GM23338 (cell line): ENCODE measurements at regions not wholly inside any gene's neighbourhood (a gene's known extent, or its start where the extent isn't known, plus 50 kb on each side); places are given as distances from the start of the nearest gene placed in this dataset.

Experiments
- ATAC-seq: fragments of 200-7000 bp; cut with Tn5 transposase; 3 replicates; pipeline ENCODE4 v1.9.1; 2020
- DNase-seq: peaks from one replicate; pipeline ENCODE4 v3.0.0-alpha.2; 2015; ENCODE audit warnings: low spot score
- H2AFZ ChIP-seq: fragments of 200-600 bp; sonication (generic); 2 replicates; pipeline ENCODE4 v1.8.0; 2016; ENCODE audit warnings: antibody characterized with exemption, mild to moderate bottlenecking, moderate library complexity
- H3F3A ChIP-seq: fragments of 200-600 bp; sonication (generic); replicated peaks from 2 replicates; pipeline ENCODE4 v1.8.0; 2017; ENCODE audit warnings: antibody characterized with exemption, mixed run types, low read depth
- H3K27ac ChIP-seq: fragments of 200-600 bp; sonication (generic); 2 replicates; pipeline ENCODE4 v1.6.1; 2016; ENCODE audit warnings: low read depth
- H3K27me3 ChIP-seq: fragments of 200-600 bp; sonication (generic); 2 replicates; pipeline ENCODE4 v1.8.0; 2016; ENCODE audit warnings: mild to moderate bottlenecking, mixed run types, moderate library complexity; ENCODE audit not compliant: insufficient read depth
- H3K36me3 ChIP-seq: fragments of 200-600 bp; sonication (generic); 2 replicates; pipeline ENCODE4 v1.8.0; 2016; ENCODE audit warnings: mild to moderate bottlenecking; ENCODE audit not compliant: insufficient read depth
- H3K4me1 ChIP-seq: fragments of 200-600 bp; sonication (generic); 2 replicates; pipeline ENCODE4 v1.8.0; 2016; ENCODE audit warnings: mild to moderate bottlenecking, moderate library complexity; ENCODE audit not compliant: insufficient read depth
- H3K4me2 ChIP-seq: fragments of 200-600 bp; sonication (generic); 2 replicates; pipeline ENCODE4 v1.7.1; 2017; ENCODE audit warnings: mixed run types
- H3K4me3 ChIP-seq: fragments of 200-600 bp; sonication (generic); 2 replicates; pipeline ENCODE4 v1.6.1; 2016; ENCODE audit warnings: mixed run types
- H3K79me2 ChIP-seq: fragments of 200-600 bp; sonication (generic); replicated peaks from 2 replicates; pipeline ENCODE4 v1.8.0; 2017; ENCODE audit warnings: mild to moderate bottlenecking; ENCODE audit not compliant: insufficient read depth
- H3K9me2 ChIP-seq: fragments of 200-600 bp; sonication (generic); 2 replicates; pipeline ENCODE4 v1.8.0; 2017; ENCODE audit not compliant: insufficient read depth
- H4K20me1 ChIP-seq: fragments of 200-600 bp; sonication (generic); replicated peaks from 2 replicates; pipeline ENCODE4 v1.8.0; 2017; ENCODE audit warnings: mild to moderate bottlenecking; ENCODE audit not compliant: insufficient read depth
- H3K27ac Mint-ChIP-seq: 2 replicates; pipeline ENCODE4 v1.8.0; 2020; ENCODE audit warnings: inconsistent platforms, mild to moderate bottlenecking, moderate library complexity, mixed read lengths
- H3K27me3 Mint-ChIP-seq: 3 replicates; pipeline ENCODE4 v1.8.0; 2022; ENCODE audit warnings: low read depth, mild to moderate bottlenecking, moderate library complexity, mixed read lengths, inconsistent platforms; ENCODE audit not compliant: insufficient read depth, poor library complexity
- H3K36me3 Mint-ChIP-seq: 3 replicates; pipeline ENCODE4 v1.8.0; 2021; ENCODE audit warnings: low read depth, mild to moderate bottlenecking, inconsistent platforms, moderate library complexity, mixed read lengths
- H3K4me1 Mint-ChIP-seq: 3 replicates; pipeline ENCODE4 v1.8.0; 2020; ENCODE audit warnings: mild to moderate bottlenecking, inconsistent platforms, mixed read lengths
- H3K4me3 Mint-ChIP-seq: 3 replicates; pipeline ENCODE4 v1.8.0; 2021; ENCODE audit warnings: moderate library complexity, mild to moderate bottlenecking, inconsistent platforms, mixed read lengths
- H3K9me3 Mint-ChIP-seq: 3 replicates; pipeline ENCODE4 v1.8.0; 2020; ENCODE audit warnings: moderate library complexity, mild to moderate bottlenecking, inconsistent platforms, mixed read lengths
- CREB1 ChIP-seq: fragments of 250-450 bp; sonication (Bioruptor Pico); IDR thresholded peaks from 2 replicates; pipeline ENCODE4 v1.5.0; 2020; ENCODE audit warnings: low read depth, mild to moderate bottlenecking, moderate library complexity
- CTCF ChIP-seq, 2 experiments: fragments of 200-600 bp in 1 of 2; sonication (generic) in 1 of 2; conservative IDR thresholded peaks; 2 replicates each; pipeline versions ENCODE4 v1.5.1 to v1.6.1; 2016 to 2017; ENCODE audit warnings: antibody characterized with exemption in 2 of 2, low read depth in 2 of 2, mild to moderate bottlenecking in 2 of 2, moderate library complexity in 1 of 2
- ETS1 ChIP-seq: IDR thresholded peaks from 2 replicates; pipeline ENCODE4 v1.6.1; 2016; ENCODE audit warnings: antibody characterized with exemption
- EZH2 ChIP-seq: fragments of 200-600 bp; sonication (generic); IDR thresholded peaks from one replicate; pipeline ENCODE4 v1.8.0; 2017; ENCODE audit warnings: antibody characterized with exemption, mild to moderate bottlenecking, low read depth; ENCODE audit not compliant: unreplicated experiment
- EZH2phosphoT487 ChIP-seq: fragments of 200-600 bp; sonication (generic); IDR thresholded peaks from one replicate; pipeline ENCODE4 v1.8.1; 2018; ENCODE audit warnings: antibody characterized with exemption; ENCODE audit not compliant: unreplicated experiment
- JUNB ChIP-seq: IDR thresholded peaks from one replicate; pipeline ENCODE4 v1.6.1; 2016; ENCODE audit warnings: antibody characterized with exemption; ENCODE audit not compliant: unreplicated experiment
- NANOG ChIP-seq: IDR thresholded peaks from 2 replicates; pipeline ENCODE4 v1.6.1; 2016; ENCODE audit warnings: antibody characterized with exemption, borderline replicate concordance
- POLR2AphosphoS5 ChIP-seq: IDR thresholded peaks from 2 replicates; pipeline ENCODE4 v1.6.1; 2016; ENCODE audit warnings: antibody characterized with exemption, low read depth
- STAT1 ChIP-seq: IDR thresholded peaks from one replicate; pipeline ENCODE4 v1.6.1; 2016; ENCODE audit warnings: antibody characterized with exemption; ENCODE audit not compliant: unreplicated experiment
- ZNF114 ChIP-seq: fragments of 250-450 bp; sonication (Bioruptor Pico); IDR thresholded peaks from 2 replicates; pipeline ENCODE4 v1.5.0; 2020; ENCODE audit warnings: mild to moderate bottlenecking, moderate library complexity
- ZNF331 ChIP-seq: fragments of 250-450 bp; sonication (Bioruptor Pico); IDR thresholded peaks from 2 replicates; pipeline ENCODE4 v1.5.0; 2020; ENCODE audit warnings: low read depth, mild to moderate bottlenecking, moderate library complexity
- ZNF462 ChIP-seq: fragments of 250-450 bp; sonication (Bioruptor Pico); IDR thresholded peaks from 2 replicates; pipeline ENCODE4 v1.5.0; 2020; ENCODE audit warnings: mild to moderate bottlenecking, moderate library complexity

- H3F3A ChIP-seq = no peaks in the 10 kb centered on the region; the same call in 1 of the 2 replicates
- no peak overlapping the region for H3K4me3 Mint-ChIP-seq
- peaks cover 36% of the 10 kb centered on the region for H3K4me1 ChIP-seq
- no peak for TF ChIP-seq CREB1 (CRISPR knock-in tag)
- no peaks in the 10 kb centered on the region; the same call in 2 of the 3 replicates for H3K36me3 Mint-ChIP-seq
- H3K4me3 ChIP-seq = no peak overlapping the region
- ATAC-seq (no peak), DNase-seq (no peak)
- no peak overlapping the region for H3K27ac ChIP-seq
- 0 out of 2 replicates have a peak, but pooled peaks cover 7% of the 10 kb centered on the region for H3K9me2 ChIP-seq
- H3K27me3 Mint-ChIP-seq = peaks cover 23% of the 10 kb centered on the region
- H3K9me3 Mint-ChIP-seq = no peaks in the 10 kb centered on the region
- H2AFZ ChIP-seq = no peak overlapping the region
- no peak overlapping the region for H3K27ac Mint-ChIP-seq
- H4K20me1 ChIP-seq = no peaks in the 10 kb centered on the region
- no peaks in the 10 kb centered on the region for H3K79me2 ChIP-seq
- H3K4me2 ChIP-seq = no peak overlapping the region
- no peaks in the 10 kb centered on the region for H3K36me3 ChIP-seq
- H3K27me3 ChIP-seq = peaks cover 37% of the 10 kb centered on the region
- H3K4me1 Mint-ChIP-seq = peaks cover 41% of the 10 kb centered on the region
These were observed 140.3 kb downstream of the PLPP3 start for GRCh38 chr1:56438901-56439551.

GRCh38 chr1:56437959-56438358, 141.4 kb downstream of the PLPP3 start:
- H3K4me1 ChIP-seq = peaks cover 36% of the 10 kb centered on the region
- 0 out of 2 replicates have a peak, but pooled peaks cover 5% of the 10 kb centered on the region for H3K9me2 ChIP-seq
- no peak overlapping the region for H3K4me3 Mint-ChIP-seq
- no peak overlapping the region for H2AFZ ChIP-seq
- no peaks in the 10 kb centered on the region for H4K20me1 ChIP-seq
- H3K9me3 Mint-ChIP-seq = no peaks in the 10 kb centered on the region
- no peak for ATAC-seq
- H3K27me3 Mint-ChIP-seq = peaks cover 31% of the 10 kb centered on the region
- peaks cover 43% of the 10 kb centered on the region for H3K27me3 ChIP-seq
- peak; percentile 35 for DNase-seq
- peaks cover 46% of the 10 kb centered on the region for H3K4me1 Mint-ChIP-seq
- H3K36me3 ChIP-seq = no peaks in the 10 kb centered on the region
- H3K27ac Mint-ChIP-seq = no peak overlapping the region
- H3K36me3 Mint-ChIP-seq = no peaks in the 10 kb centered on the region; the same call in 2 of the 3 replicates
- H3K27ac ChIP-seq = no peak overlapping the region
- 0 out of 2 replicates have a peak overlapping the region, but pooled peaks have one; percentile 35 for H3K4me3 ChIP-seq
- H3K4me2 ChIP-seq = peak overlapping the region; percentile 71
- H3F3A ChIP-seq = no peaks in the 10 kb centered on the region; the same call in 1 of the 2 replicates
- no peaks in the 10 kb centered on the region for H3K79me2 ChIP-seq
- TF ChIP-seq CTCF (conservative IDR thresholded peaks at IDR 0.05; ENCODE audit: low read depth in 2 of 2) (no peak), NANOG (no peak), EZH2 (no peak), STAT1 (no peak), CREB1 (CRISPR knock-in tag) (no peak), ETS1 (no peak), POLR2AphosphoS5 (no peak), ZNF331 (CRISPR knock-in tag) (no peak), JUNB (no peak), ZNF462 (no peak), ZNF114 (CRISPR knock-in tag) (no peak), EZH2phosphoT487 (no peak)
